GM21723 (cell line): ENCODE measurements at regions not wholly inside any gene's neighbourhood (a gene's known extent, or its start where the extent isn't known, plus 50 kb on each side); places are given as distances from the start of the nearest gene placed in this dataset.

ENCODE experiments used
- ATAC-seq: cut with Tn5 transposase; IDR thresholded peaks from one replicate; pipeline ENCODE4 v1.9.1; 2021; ENCODE audit warnings: mild to moderate bottlenecking, moderate library complexity; ENCODE audit not compliant: unreplicated experiment

DNA sequence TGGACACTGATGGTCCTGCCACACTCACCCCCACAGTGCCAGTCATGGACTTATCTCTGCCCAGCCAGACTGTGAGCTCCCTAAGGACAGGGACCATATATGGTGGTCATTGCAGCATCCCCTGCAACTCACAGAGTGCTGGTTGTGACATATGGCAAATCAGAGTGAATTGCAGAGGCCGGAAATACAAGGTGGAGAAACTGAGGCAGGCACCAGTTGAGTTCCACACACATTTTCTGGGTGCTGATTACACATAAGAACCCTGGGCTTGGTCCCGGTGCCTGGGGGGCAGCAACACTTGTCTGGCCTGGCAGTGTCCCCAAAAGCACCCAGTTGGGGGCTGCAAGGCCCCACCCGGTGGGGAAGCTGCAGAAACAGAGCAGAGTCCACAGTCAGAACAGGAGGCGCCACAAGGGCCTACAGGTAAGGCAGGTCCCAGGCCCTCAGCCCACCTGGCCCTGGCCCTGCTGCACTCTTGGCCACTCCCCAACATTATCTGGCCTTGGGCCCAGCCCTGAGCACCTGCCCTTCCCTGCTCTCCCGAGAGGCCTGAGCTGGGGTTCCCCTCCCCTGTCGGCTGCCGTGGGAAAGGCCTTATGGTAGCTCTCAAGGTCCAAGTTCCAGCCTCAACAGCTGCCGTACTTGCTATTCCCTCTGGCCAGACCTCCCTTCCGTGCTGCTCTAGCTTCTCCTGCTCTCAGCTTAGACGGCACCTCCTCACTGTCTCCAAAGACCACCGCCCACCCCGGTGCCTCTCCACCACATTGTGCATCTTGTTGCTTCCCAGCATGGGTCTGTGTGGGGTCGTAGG is 140.8 kb upstream of the PTPN1 start:
- ATAC-seq: no peak

DNA sequence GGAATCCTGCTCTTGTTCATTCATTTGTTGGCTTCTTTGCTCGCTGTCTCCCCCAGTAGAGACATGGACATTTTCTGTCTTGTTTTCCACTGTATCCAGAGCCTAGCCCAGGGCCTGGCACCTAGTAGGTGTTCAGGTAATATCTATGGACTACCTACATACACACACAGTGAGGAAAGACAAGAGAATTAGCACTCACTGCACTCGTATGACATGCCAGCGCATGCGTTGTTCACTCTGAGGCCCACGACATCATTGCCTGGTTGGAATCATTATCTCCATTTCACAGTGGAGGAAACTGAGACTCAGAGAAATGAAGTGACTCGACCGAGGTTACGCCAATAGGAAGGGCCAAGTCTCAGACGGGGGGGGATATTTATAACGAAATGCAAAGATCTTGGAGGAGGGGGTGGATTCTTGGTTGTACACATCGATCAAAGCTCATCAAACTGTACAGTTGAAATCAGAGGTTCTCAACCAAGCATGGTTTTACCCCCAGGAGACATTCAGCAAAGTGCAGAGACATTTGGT is 140.1 kb upstream of the PTPN1 start:
- ATAC-seq: no peak

DNA sequence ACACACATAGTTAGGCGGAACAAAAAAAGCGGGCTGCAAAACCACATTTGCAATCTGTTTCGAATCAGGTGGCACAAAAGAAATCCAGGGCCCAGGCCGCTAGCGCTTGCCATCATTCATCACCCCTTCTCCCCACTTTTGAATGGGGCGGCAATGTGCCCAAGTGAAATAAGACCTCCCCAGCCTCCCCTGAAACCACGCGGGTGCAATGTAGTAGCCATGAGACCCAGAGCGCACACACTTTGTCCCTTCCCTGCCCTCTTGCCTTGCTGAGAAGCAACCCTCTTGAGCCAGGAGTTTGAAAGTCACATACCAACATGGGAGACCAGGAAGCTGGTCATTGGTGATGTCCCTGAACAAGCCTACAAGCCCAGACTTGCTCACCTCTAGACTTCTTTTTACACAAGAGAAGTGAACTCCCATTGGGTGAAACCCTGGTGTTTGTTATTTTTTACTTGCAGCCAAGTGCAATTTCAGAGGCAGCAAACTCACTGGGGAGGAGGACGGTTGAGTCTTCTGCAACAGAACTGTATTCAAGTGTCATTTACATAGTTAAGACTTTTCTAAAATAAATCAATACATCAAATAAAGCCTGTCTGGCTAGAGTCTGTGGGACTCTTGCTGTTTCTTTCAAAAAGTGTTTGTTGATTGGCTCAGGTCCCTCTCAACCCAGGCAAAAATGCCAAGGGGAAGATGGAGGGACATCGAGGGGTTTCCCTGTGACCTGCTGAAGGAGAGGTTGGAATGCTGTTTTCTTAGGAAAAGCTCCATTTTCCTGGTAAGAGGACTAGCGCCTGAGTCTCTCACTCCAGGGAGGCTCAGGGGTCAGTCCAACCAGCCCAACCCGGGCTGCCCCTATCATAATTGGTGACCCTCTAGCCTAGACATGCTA is 138.1 kb upstream of the PTPN1 start:
- ATAC-seq: no peak

DNA sequence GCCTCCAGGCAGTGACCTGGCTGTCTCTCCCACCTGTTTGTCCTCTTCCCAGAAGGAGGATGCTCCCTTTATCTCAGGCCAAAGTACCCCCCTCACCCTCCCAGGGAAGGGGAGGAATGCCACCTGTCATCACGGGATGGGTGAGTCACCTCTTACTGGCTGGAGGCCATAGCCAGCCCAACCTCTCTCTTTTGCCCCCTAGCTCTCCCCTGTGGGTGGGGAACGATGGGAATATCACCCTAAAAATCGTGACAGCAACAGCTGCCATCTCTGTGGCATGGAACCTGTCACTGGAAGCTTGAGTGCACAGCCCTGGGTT is 137.5 kb upstream of the PTPN1 start:
- no peak for ATAC-seq

DNA sequence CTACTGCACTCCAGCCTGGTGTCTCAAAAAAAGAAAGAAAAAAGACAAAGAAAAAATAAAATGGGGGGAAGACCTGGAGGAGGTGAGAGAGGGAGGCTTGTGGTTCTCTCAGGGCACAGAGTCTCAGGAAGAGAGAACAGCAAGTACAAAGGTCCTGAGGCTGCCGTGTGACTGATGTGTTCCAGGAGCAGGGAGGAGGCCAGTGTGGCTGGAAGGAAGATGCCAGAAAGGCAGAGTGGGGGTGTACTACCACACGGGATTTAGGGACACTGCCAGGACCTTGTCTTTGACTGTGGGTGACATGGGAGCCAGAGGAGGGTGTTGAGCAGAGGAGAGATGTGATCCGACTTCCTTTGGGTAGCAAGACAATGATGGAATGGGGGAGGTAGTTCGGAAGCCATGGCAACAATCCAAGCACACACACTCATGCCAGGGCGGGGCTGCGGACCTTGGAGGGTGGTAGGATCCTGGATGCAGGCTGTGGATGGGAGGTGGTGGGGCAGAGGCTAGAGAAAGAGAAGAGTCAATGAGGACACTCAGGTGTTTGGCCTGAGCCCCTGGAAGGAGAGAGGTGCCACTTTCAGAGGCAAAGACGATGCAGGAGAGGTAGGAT is 136.4 kb upstream of the PTPN1 start:
- no peak for ATAC-seq

DNA sequence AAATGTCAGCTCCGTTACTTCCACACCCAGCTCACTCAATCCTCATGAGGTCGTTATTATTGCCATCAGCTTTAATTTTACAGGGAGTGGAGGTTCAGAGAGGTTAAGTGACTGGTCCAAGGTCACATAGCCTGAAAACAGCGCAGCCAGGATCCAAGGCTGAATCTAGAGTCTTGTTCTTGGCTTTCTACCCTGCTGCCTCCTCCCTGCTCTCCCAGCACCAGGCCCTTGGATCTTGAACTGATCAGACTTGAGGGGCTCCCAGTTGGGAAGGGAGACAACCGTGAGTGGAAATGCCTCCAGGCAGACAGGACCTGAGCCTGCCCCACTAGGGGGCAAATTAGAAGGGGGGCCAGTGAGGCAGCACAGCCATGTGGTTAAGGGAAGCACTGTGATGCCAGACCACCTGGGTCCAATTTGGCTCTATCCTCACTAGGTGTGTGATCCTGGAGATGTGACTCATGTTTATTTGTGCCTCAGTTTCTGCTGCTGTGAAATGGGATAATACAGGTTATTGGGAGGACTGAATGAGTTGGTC is 135.6 kb upstream of the PTPN1 start:
- no peak for ATAC-seq

DNA sequence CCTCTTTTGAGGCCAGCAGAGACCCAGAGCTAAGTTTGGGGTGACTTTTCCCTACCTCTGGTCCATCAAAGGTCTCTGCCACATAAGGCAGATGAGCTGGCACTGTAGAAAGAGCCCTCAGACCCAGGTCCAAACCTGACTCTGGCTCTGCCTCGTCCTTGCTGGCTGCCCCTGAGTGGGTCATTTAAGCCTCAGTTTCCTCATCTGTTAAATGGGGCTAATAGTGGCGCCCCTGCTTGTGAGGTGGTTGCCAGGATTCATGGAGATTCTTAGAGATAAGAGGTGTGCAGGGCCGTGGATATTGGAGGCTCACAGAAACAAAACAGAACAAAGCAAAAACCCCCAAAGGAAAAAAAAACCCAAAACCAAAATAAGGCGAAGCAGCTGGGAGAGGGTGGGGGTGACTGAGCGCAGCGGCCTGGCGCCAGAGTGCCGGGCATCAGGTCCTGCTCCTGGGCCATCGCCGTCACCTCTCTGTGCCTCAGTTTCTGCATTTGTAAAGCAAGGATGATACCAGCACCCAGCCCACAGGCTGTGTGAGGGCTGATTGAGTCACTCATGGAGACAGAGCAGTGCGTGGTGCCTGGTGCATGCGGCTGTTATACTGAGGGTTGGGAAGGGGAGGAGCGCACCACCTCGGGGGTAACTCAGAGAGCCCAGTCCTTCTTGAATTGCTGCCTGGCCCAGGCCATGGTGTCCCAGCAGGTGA is 133.8 kb upstream of the PTPN1 start:
- no peak for ATAC-seq

DNA sequence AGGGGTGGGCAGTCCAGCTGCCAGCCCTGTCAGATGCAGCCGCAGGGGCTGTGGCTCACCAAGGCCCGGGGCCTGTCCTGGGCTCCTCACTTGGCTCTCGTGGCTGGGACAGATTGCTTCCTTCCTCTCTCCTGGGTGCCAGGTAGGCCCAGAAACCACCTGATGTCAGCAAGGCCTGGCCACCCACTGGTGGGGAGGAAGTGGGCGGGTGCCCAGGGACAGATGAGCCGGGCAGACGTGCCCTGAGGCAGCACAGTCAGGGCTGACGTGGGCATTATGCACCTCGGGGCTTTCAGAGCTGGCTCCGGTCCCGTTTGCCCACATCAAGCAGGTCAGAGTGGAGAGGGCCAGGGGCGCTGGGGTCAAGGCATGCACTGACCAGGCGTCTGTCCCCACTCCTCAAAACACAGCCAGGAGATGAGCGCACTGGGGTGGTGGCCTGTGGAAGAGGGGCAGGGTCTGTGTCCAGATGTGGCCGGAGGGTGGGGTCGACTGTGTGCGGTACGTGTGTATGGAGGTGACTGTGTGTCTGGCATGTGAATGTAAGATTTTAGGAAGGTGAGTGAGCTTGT is 133.2 kb upstream of the PTPN1 start:
- no peak for ATAC-seq

DNA sequence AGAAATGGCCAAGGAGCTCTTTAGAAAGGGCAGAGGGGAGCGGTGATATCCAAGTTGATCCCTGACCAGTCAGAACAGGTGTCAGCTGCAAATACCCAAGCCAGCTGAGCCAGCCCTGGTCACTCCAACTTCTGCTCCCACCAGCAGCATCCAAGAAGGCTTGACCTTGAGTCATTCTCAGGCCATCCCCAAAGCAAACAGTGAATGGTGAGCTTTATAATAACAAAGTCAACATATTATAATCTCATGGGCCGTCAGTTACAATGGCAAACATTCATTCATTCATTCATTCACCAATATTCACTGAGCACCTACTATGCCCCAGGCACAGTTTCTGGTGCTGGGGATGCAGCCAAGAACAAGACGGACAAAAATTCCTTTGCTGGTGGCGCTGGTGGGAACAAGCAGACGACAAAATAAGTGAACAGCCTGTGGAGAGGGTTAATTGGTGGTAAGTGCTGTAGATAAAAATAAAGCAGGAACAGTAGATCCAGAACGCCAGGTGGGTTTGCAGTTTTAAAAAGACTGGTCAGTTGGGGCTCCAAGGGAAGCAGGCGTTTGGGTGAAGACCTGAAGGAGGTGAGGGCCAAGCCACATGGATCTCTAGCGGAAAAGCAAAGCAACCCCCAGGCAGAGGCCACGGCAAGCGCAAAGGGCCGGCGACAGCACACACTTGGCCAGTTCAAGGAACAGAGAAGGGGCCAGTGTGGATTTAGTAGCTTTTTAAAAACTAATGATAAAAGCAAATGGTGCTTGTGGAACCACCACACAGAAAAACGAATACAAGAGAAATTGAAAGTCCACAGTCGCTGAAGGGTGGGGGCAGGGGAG is 131.8 kb upstream of the PTPN1 start:
- ATAC-seq: no peak

DNA sequence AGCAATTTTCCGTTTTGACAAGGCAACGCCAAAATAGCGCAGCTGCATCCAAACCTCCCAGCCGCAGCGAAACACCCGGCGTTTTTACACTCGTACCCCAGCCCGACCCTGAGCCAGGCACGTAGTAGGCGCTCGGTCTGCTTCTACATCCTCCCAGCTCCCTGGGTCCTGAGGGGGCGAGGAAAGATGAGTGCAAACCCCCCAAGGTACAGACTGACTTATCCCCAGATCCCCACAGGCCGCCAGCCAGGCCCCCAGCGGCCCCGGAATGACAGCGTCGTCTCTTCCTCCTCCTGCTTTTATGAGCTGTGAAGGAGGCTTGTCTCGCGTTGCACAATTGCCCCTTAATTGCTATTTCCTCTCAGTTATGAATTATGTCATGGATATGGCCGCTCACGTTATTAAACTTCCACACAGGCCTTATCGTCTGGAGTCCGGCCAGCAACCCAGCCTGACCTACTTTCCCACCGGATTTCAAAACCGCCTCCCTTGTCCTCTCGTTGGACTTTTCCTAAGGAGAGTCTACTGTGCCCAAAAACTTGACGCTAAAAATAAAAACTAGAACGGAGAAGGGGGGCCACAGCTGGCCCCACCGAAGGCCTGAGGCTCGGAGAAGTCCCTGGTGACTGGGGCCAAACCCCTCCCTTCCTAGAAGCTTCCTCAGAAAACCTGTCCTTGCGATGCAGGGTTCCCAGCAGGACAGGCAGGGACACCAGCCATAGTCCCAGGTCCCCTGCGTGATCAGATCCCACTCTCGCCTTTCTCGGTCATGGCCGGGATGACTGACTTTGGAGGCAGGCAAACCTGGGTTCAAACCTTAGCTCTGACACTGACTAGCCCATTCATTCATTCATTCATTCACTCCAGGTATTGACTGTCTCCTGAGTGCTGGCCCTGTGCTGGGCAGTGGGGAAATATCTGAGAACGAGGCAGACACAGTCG is 130.9 kb upstream of the PTPN1 start:
- no peak for ATAC-seq

DNA sequence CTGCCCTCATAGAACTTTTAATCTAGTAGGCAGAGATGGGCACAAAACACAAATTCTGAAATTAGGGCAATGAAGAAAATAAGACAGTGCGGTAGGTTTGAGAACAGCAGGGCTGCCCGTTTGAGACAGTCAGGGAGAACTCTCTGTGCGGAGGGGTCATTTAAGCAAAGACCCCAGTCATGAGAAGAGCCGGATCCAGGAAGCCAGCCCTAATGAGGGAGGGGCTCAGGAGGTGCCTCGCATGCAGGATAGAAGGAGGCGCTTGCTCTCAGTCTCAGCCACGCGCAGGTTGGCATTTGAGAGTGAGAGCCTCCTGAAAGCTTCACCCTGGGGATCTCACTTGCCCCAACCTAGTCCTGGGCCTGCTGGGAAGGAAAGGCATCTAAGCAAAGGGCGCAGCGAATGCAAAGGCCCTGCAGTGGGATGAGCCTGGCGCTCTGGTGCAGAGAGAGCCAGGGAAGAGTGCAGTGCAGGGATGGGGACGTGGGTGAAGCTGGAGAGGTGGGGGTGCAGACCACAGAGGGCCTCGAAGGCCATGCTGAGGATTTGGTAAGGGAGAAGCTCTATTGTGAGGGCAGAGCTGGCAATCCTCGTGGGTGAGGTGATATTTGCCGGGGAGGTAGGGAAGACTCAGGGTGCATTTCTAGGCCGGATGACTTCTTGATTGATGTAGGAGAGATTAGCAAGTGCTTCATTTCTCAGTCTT is 130.0 kb upstream of the PTPN1 start:
- ATAC-seq: no peak

DNA sequence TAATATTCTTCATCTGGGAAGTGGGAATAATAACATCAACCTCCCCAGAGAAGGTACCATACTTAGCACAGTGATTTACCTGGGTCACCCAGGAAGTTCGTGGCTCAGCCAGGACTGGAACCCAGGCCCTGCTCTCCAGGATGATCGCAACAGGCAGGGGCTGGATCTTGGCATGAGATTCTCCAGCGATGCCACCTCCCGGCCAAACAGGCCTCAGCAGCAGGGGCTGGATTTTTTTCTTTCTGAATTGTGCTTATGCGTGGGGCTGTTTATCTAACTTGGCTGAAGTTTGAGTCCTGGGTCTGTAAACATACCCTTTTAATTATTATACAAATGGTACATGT is 129.5 kb upstream of the PTPN1 start:
- no peak for ATAC-seq

DNA sequence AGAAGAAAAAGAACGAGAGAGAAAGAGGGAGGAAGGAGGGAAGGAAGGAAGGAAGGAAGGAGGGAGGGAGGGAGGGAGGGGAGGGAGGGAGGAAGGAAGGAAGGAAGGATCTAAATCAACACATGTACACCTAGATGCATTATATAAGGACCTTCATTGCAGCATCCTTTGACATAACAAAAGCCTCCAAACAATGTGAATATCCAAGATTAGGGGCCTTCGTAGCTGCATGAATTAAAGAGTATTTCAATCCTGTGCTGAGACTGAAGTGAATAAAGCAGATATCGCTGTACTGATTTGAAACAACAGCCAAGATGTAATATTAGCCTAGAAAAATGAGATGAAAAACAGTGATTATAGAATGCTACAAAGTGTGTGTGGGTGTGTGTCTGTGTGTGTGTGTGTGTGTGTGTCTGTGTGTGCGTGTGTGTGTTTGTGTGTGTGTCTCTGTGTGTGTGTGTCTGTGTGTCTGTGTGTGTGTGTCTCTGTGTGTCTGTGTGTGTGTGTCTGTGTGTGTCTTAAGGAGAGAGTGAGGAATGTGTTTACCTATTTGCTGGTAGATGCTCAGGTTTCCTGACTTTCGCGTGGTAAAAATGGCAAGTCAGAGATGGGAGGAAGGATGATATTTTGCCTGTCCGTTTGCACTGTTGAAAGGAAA is 129.0 kb upstream of the PTPN1 start:
- ATAC-seq: no peak

DNA sequence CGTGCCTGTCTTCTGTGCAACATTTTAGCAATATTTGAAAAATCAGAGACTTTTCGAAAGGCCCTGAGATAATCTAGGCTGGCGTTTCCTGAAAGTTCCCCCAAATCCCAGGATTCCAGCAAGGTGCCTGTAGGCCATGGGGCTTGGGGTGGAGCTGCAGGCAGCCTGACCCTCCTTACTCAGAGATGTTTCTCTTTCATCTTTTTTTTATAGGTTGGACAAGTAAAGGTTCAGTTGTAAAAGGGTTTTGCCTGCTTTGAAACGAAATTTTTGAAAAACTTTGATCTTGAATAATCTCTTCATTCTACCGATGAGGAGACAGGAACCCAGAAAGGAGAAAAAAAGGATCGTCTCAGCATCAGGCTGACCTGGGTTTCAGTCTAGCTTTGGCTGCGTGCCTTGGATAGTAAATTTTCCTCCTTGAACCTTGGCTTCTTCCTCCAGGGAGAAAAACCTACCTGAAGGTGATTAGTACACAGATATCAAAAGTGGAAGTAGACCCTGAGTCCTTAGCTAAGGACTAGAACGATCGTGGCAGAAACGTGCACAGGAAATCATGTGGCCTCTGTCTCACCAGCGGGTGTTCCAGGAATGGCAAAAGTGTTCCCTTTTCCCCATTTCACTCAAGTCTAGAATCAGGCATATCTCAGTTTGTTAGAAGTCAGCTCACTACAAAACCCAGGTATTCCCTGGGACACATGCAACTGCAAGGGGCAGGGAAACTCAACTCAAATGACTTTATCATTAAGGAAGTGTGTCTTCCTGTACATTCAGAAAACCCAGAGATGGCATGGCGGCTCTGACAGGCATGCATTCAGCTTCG is 128.2 kb upstream of the PTPN1 start:
- ATAC-seq: no peak

DNA sequence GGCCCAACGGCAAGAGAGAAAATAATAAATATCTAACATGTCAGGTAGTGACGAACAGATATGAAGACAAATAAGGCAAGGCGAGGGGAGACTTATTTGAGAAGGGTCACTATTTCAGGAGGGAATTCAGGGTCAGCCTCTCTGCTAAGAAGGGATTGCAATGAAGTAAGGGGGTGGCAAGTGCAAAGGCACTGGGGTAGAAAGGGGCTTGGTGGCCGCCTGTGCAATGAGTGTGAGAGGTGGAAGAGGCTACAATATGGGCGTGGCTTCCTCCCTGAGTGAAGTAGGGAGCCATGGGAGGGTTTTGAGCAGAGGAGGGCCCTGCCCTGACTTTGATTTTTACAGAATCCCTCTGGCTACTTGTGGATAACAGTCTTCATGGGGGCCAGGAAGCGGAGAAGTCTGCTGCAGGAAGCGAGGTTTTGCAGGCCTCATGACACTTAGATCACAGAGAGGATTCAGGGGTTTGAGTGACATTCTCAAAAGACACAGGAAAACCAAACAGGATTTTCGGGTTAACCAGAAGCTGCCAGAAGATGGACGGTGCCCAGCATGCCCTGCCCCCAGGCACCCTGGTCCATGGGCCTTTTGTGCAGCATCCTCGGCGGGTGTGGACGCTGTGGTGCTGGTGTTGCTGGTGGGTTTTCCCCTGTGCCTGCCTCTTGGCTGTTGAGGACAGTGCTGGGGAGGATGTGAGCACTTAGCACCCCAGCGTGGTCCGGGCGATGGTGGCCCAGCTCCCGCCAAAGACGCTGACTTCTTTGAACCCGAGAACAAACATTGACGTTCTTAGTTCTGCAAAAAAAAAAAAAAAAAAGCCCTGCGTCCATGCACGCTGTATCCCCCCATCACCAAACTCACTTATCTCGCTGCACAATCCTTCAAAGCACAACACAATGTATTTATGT is 124.2 kb upstream of the PTPN1 start:
- no peak for ATAC-seq

DNA sequence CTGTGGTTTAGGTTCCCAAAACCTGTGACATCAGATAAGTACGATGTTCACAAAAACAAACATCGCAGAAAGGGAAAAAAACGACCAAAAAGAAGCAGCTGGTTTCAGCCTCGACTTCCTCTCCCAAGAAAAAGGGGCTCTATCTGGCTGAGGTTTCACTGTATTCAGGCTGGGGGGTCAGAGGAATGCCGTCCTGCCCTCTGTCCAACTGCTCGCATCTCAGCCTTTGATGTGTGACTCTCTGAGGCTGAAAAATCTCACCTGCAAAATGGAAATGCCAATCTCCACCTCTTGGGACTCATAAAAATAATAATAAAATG is 123.6 kb upstream of the PTPN1 start:
- ATAC-seq: no peak
